ENCODE measurements at regions not wholly inside any gene's neighbourhood (a gene's known extent, or its start where the extent isn't known, plus 50 kb on each side); places are given as distances from the start of the nearest gene placed in this dataset.

DNA sequence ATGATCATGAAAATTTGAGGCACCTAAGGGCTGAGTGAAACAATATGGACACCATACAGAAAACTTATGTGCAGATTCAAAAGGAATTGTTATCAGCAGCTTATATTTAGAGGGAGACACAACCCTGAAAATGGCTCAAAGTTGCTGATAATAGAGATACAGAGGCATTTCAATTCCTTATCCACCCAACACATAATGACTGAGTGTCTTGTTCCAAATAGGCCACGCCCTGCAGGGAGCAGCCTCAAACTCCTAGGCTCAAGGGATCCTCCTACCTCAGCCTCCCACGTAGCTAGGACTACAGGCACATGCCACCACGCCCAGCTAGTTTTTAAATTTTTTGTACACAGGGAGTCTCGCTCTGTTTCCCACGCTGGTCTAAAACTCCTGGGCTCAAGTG is 79.0 kb downstream of the LBH start:
- Mint-ChIP-seq H3K27ac (peak overlapping the region; percentile 29 to 82), H3K36me3 (ENCODE audit: insufficient read depth) (no peaks in the 10 kb centered on the region), H3K27me3 (no peaks in the 10 kb centered on the region), H3K4me1 (ENCODE audit: low read depth in 2 of 2) (peaks cover 14 to 17% of the 10 kb centered on the region in 2 donors), H3K9me3 (peaks cover 0 to 2% of the 10 kb centered on the region in 2 donors), H3K4me3 (no peak overlapping the region)
- ATAC-seq (replicated peaks) (no peak), DNase-seq (no peak)

DNA sequence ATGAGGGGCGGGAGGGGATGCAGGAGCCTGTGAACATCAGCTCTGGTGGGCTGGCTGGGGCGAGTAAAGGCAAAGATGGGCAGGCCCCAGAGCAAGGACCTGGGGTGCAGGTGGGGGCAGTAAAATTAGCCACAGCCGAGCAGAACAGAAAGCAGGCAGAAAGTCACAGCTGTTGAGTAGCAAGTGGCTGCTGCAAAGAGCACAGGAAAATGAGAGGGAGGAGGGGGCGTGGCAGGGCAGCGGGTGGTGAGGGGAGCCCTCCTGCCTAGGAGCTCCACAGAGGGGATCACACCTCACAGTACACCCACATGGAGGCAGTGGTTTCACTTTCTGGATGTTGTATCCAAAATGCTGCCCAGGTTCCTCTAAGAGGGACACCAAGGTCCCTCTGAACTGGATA is 79.6 kb downstream of the LBH start:
- ATAC-seq (replicated peaks) (no peak), DNase-seq (no peak)
- H3K9me3 Mint-ChIP-seq: peaks cover 0 to 2% of the 10 kb centered on the region in 2 donors
- peak overlapping the region in 1 of 2 donors; percentile 82 for H3K27ac Mint-ChIP-seq
- H3K4me3 Mint-ChIP-seq: no peak overlapping the region
- no peaks in the 10 kb centered on the region for H3K27me3 Mint-ChIP-seq
- H3K4me1 Mint-ChIP-seq (ENCODE audit: low read depth in 2 of 2): peaks cover 20 to 22% of the 10 kb centered on the region in 2 donors
- no peaks in the 10 kb centered on the region for H3K36me3 Mint-ChIP-seq (ENCODE audit: insufficient read depth)

DNA sequence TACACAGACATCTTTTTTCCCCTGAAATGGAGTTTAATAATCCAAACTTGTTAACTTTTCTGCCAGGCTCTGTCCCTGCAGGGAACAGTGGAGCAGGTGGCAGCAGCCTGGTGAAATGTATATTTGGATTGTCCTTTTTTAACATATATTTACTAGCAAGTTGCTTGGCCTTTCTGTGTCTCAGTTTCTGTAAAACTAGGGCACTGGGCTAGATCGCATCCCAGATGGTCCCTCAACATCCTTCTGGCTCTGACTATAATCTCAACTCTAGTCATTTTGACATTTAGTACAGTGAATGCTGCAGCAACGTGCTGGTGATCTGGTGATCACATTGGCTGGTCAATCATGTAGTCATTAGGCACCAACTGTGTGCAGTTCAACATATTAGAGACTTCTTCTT is 80.4 kb downstream of the LBH start:
- peaks cover 0 to 2% of the 10 kb centered on the region in 2 donors for H3K9me3 Mint-ChIP-seq

DNA sequence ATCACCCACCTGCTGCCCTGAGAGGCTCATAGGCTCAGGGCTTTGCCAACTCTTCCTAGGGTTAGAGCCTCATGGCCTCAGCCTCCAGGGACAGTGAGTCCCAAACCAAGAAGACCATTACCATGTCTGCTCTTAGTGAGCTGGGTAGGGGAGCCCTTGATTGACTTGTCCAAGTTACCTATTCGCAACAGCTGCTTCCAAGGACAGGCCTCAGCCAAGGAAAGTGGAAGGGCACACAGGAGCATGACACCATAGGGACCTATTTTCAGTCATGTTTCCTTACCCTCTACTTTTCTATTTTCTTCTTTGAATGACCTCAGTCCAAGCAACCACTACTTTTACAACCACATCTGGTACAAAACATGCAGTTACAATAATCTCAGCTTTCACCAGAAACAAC is 81.6 kb downstream of the LBH start:
- Mint-ChIP-seq H3K27ac (peak overlapping the region; percentile 10 to 65), H3K27me3 (no peaks in the 10 kb centered on the region), H3K4me3 (no peak overlapping the region), H3K9me3 (peaks cover 0 to 2% of the 10 kb centered on the region in 2 donors), H3K4me1 (ENCODE audit: low read depth in 2 of 2) (peaks cover 29 to 31% of the 10 kb centered on the region in 2 donors), H3K36me3 (ENCODE audit: insufficient read depth) (no peaks in the 10 kb centered on the region)
- DNase-seq: no peak
- ATAC-seq (replicated peaks): no peak

More for the DNA sequence above, 80.4 kb downstream of the LBH start:
- Mint-ChIP-seq H3K4me3 (no peak overlapping the region), H3K36me3 (ENCODE audit: insufficient read depth) (no peaks in the 10 kb centered on the region), H3K27me3 (no peaks in the 10 kb centered on the region), H3K27ac (peak overlapping the region in 1 of 2 donors; percentile 82), H3K4me1 (ENCODE audit: low read depth in 2 of 2) (peaks cover 27 to 29% of the 10 kb centered on the region in 2 donors)
- no peak for DNase-seq
- no peak for ATAC-seq (replicated peaks)

DNA sequence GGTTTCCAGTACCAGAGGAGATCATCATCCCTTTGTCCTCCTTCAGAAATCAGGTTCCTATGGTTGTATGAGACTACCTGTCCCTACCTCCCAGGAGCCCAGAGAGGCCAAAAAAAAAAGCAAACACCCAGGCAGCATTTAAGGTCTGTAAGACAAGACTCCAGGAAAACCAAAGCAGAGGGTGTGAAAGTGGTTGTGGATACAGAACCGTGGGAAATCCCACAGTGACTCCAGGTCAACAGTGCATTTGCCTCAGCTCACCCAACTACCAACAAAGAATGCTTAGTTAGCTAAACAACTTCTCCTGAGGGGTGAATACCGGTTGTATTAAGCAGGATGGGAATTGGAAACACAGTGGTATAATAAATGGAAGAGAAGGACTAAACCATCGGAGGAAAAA is 83.6 kb downstream of the LBH start:
- Mint-ChIP-seq H3K9me3 (peaks cover 0 to 2% of the 10 kb centered on the region in 2 donors), H3K36me3 (ENCODE audit: insufficient read depth) (no peaks in the 10 kb centered on the region), H3K27ac (peak overlapping the region; percentile 79 to 87), H3K27me3 (no peaks in the 10 kb centered on the region), H3K4me3 (no peak overlapping the region), H3K4me1 (ENCODE audit: low read depth in 2 of 2) (peaks cover 25 to 31% of the 10 kb centered on the region in 2 donors)
- peak in 1 of 3 experiments; percentile 4 for DNase-seq
- peak; percentile 45 for ATAC-seq (replicated peaks)

DNA sequence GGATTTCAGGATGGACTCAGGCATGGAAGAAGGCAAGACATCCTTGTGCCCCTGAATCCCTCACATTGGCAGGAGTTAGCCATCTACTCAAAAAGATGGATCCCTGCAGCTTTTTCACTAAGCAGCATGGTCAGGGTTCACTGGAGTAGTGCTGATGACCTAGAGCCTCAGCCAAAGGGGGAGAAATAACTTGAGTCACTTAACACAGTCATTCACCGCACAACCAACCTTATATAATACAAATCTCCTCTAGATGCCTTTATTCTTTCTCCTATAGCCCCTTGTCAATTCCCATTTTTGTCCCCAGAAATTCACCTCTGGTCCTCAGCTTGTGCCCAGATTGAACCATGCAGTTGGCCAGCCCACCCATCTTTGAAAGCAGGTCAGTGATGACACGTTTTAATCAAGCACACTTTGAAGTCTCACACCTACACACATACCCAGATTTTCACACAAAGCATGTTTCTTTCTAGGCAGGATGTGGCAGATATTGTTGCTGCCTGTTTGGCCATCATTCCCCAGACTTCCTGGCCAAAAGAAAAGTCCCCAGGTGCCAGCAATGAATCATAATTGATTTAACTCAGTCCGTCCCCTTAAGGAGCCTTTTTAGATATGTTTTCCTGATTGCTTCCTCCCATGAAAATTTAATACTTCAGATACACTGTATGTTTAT is 84.2 kb downstream of the LBH start:
- Mint-ChIP-seq H3K27ac (peak overlapping the region; percentile 79 to 87), H3K4me3 (peak overlapping the region; percentile 44 to 48), H3K9me3 (peaks cover 0 to 2% of the 10 kb centered on the region in 2 donors), H3K4me1 (ENCODE audit: low read depth in 2 of 2) (peaks cover 25 to 31% of the 10 kb centered on the region in 2 donors), H3K27me3 (no peaks in the 10 kb centered on the region), H3K36me3 (ENCODE audit: insufficient read depth) (no peaks in the 10 kb centered on the region)
- ATAC-seq (replicated peaks) (peak; percentile 94), DNase-seq (peak; percentile 28 to 39 (median 36))

DNA sequence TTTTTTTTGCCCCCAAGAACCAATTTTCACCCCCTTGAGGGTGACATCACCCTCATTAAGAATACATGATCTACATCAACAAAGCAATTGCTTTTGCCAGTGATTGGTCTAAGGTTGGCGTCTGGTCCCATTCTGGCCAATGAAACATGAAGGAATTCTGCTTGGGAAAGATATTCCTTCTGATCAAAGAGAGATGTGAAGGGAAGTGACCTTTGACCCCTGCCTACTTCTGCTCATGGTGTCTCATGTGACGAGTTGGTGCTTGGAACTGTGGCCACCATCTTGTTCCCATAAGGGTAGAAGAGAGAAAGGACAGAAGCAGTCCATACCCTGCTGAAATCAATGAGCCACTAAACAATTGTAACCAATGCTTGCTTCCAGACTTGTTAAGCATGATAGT is 85.1 kb downstream of the LBH start:
- no peaks in the 10 kb centered on the region for H3K27me3 Mint-ChIP-seq
- H3K4me1 Mint-ChIP-seq (ENCODE audit: low read depth in 2 of 2): peaks cover 21 to 27% of the 10 kb centered on the region in 2 donors
- peak overlapping the region; percentile 79 to 87 for H3K27ac Mint-ChIP-seq
- no peak for ATAC-seq (replicated peaks)
- peaks cover 0 to 2% of the 10 kb centered on the region in 2 donors for H3K9me3 Mint-ChIP-seq
- no peaks in the 10 kb centered on the region for H3K36me3 Mint-ChIP-seq (ENCODE audit: insufficient read depth)
- peak overlapping the region; percentile 44 to 48 for H3K4me3 Mint-ChIP-seq
- no peak for DNase-seq

DNA sequence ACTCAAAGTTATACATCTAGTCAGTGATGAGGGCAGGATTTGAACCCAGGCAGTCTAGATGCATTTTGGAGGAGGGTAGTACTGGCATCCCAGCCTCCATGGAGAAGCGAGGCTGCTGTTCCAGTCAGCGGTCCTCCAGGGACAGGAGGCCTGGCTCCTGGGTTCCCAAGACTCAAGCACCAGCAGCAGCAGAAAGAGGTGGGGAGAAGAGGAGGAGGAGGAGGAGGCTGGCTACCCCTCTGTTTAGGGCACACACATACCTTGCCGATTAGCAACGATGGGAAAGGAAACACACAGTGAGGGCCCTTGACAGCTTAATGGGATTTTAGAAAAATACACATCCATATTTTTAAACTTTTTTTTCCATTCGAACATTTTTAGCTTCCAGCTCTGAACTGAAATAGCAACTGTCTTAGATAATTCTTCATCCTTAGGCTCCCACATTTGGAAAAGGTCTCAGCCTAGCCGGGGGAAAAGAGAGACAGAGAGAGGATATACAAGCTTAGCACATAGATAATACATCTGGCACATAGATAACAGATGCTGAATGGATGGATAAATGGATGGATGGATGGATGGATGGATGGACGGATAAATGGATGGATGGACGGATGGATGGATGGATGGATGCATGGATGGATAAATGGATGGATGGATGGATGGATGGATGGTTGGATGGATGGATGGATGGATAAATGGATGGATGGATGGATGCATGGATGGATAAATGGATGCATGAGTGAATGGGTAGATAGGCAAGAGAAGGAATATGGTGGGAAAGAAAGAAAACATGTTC is 87.9 kb downstream of the LBH start:
- Mint-ChIP-seq H3K27ac (peak overlapping the region in 1 of 2 donors; percentile 11), H3K4me1 (ENCODE audit: low read depth in 2 of 2) (peaks cover 25 to 27% of the 10 kb centered on the region in 2 donors), H3K9me3 (peaks cover 0 to 2% of the 10 kb centered on the region in 2 donors), H3K27me3 (no peaks in the 10 kb centered on the region), H3K4me3 (no peak overlapping the region), H3K36me3 (ENCODE audit: insufficient read depth) (no peaks in the 10 kb centered on the region)
- ATAC-seq (replicated peaks) (no peak), DNase-seq (no peak)

DNA sequence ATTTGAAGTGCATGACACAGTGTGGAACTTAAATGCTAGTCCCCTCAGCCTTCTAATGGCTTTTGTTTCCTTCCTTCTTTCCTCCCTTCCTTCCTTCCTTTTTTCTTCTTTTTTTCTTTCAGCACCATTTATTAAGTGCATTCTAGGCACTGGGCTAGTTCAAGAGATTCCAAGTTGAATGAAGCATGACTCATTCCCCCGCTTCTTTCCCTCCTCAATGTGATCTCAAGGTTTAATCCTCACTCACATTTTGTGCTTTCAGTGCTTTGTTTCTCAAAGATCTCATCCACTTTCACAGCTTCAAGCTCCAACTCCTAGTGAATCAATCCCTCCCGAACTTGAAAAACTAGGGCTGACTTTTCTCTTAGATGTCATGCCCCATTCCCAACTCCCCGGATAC is 90.1 kb downstream of the LBH start:
- H3K4me3 Mint-ChIP-seq: no peak overlapping the region
- no peaks in the 10 kb centered on the region for H3K9me3 Mint-ChIP-seq
- no peaks in the 10 kb centered on the region for H3K27me3 Mint-ChIP-seq
- DNase-seq: no peak
- H3K4me1 Mint-ChIP-seq (ENCODE audit: low read depth in 2 of 2): peaks cover 6% of the 10 kb centered on the region in 2 donors
- H3K36me3 Mint-ChIP-seq (ENCODE audit: insufficient read depth): no peaks in the 10 kb centered on the region
- ATAC-seq (replicated peaks): no peak
- no peak overlapping the region for H3K27ac Mint-ChIP-seq

DNA sequence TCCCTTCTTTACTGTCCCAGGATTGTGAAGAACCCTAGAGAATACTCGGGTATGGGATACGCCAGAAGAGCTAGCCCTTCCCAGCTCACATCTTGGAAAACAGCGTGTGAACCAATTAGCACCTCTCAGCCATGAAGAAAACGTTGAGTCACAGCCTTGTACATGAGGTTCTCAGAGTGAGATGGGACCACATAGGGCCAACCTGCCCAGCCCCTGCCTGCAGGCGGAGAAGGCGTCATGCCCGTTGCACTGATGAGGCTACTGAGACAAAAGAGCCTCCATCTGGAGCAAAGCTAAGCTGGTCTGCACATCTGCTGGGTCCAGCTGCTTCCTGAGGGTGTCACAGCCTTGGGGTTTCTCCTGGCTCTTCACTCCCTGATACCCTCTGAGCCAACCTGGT is 92.2 kb downstream of the LBH start:
- peaks cover 0 to 4% of the 10 kb centered on the region in 2 donors for H3K4me1 Mint-ChIP-seq (ENCODE audit: low read depth in 2 of 2)
- H3K27ac Mint-ChIP-seq: no peak overlapping the region
- DNase-seq (no peak), ATAC-seq (replicated peaks) (no peak)
- H3K9me3 Mint-ChIP-seq: no peaks in the 10 kb centered on the region
- H3K27me3 Mint-ChIP-seq: no peaks in the 10 kb centered on the region
- no peaks in the 10 kb centered on the region for H3K36me3 Mint-ChIP-seq (ENCODE audit: insufficient read depth)
- no peak overlapping the region for H3K4me3 Mint-ChIP-seq

DNA sequence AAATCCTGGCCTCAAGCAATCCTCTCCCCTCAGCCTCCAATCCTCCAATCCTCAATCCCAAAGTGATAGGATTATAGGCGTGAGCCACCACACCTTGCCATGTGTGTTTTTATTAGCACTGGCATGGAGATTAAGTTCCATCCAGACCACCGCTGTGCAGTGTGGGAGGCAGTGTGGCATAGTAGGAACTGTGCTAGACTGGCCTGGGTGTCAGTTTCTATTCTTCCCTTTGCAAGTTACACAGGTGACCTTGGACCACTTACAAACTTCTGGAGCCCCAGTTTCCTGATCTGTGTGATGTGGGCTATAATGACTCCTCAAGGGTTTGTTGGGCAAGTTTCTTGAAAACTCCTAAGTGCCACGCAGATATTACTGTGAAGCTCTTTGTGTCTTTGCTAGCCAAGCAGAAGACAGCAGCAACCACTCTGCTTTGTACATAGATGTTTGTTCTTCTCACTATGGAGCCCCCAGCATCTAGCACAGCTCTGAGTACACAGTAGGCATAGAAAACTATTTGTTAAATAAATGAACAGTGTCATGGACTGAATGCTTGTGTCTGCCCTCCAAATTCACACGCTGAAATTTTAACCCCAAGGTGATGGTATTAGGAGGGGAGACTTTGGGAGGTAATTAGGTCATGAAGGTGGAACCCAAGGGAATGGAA is 93.0 kb downstream of the LBH start:
- Mint-ChIP-seq H3K9me3 (no peaks in the 10 kb centered on the region), H3K4me3 (no peak overlapping the region), H3K27me3 (no peaks in the 10 kb centered on the region), H3K36me3 (ENCODE audit: insufficient read depth) (no peaks in the 10 kb centered on the region), H3K27ac (peak overlapping the region in 1 of 2 donors; percentile 80), H3K4me1 (ENCODE audit: low read depth in 2 of 2) (peaks cover 0 to 4% of the 10 kb centered on the region in 2 donors)
- no peak for ATAC-seq (replicated peaks)
- no peak for DNase-seq

DNA sequence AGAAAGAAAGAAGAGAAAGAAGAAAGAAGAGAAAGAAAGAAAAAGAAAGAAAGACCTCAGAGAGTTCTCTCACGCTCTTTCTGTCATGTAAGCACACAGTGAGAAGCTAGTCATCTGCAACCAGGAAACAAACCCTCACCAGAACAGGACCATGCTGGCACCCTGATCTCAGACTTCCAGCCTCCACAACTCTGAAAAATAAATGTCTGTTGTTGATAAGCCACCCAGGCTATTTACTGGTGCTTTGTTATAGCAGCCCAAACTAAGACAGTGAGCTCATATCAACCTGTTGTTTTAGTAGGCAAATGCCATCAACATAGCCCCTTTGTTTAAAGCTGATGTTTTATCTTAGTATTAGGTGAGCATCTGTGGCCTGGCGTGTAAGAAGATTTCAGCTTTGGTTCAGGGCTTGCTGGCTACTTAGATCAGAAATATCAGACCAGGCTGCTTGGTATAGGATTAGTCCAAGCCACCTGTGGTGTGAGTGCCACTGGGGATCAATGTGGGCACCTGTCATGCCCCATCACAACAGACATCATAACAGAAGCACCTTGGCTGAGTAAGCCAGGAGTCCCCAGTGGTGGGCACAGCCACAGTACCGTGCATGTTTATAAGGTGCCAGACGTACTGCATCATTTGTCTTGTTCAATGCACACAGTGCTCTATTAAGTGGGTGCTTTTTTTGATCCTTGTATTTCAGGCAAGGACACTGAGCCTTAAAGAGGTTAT is 94.4 kb downstream of the LBH start:
- no peak for ATAC-seq (replicated peaks)
- no peak overlapping the region for H3K4me3 Mint-ChIP-seq
- H3K27ac Mint-ChIP-seq: peak overlapping the region; percentile 9 to 80
- H3K27me3 Mint-ChIP-seq: no peaks in the 10 kb centered on the region
- H3K9me3 Mint-ChIP-seq: no peaks in the 10 kb centered on the region
- DNase-seq: no peak
- peaks cover 0 to 4% of the 10 kb centered on the region in 2 donors for H3K4me1 Mint-ChIP-seq (ENCODE audit: low read depth in 2 of 2)
- no peaks in the 10 kb centered on the region for H3K36me3 Mint-ChIP-seq (ENCODE audit: insufficient read depth)

DNA sequence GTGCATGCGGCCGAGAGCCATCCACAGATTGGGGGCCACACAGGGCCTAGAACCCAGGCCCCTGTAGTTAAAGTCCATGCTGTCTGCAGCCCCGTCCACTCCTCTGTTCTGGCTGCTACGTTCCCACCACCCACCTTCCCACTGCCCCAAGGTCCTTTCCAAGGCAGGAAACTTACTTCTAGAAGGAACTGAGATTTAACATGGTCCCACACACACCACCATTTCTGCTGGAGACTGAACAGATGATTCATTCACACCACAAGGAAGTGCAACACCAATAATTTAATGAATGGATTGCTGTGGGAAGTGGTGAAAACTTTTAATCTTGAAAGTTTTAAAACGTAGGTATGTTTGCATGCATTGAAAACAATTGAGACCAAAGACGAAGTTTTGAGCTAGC is 95.2 kb downstream of the LBH start:
- ATAC-seq (replicated peaks): no peak
- Mint-ChIP-seq H3K36me3 (ENCODE audit: insufficient read depth) (no peaks in the 10 kb centered on the region), H3K4me1 (ENCODE audit: low read depth in 2 of 2) (peaks cover 3 to 7% of the 10 kb centered on the region in 2 donors)

More for the DNA sequence above, 95.2 kb downstream of the LBH start:
- Mint-ChIP-seq H3K27me3 (no peaks in the 10 kb centered on the region), H3K9me3 (no peaks in the 10 kb centered on the region), H3K4me3 (no peak overlapping the region), H3K27ac (no peak overlapping the region)
- DNase-seq: no peak

Measured in effector memory CD8-positive, alpha-beta T cell (primary cell).